Effector CD8-positive, alpha-beta T cell (primary cell): ENCODE measurements at regions not wholly inside any gene's neighbourhood (a gene's known extent, or its start where the extent isn't known, plus 50 kb on each side); places are given as distances from the start of the nearest gene placed in this dataset.

Experiments
- DNase-seq: peaks from one replicate; lab custom pipeline; 2025; lab: John Stamatoyannopoulos, UW

GRCh38 chrX:40149286-40150175 lies 51.8 kb upstream of the BCOR start:
- DNase-seq: no peak

- no peak for DNase-seq
Observed at GRCh38 chrX:40148385-40149285, 50.9 kb upstream of the BCOR start.

GRCh38 chrX:40147971-40148370 lies 50.2 kb upstream of the BCOR start:
- no peak for DNase-seq
